ENCODE measurements at regions not wholly inside any gene's neighbourhood (a gene's known extent, or its start where the extent isn't known, plus 50 kb on each side); places are given as distances from the start of the nearest gene placed in this dataset.

DNA sequence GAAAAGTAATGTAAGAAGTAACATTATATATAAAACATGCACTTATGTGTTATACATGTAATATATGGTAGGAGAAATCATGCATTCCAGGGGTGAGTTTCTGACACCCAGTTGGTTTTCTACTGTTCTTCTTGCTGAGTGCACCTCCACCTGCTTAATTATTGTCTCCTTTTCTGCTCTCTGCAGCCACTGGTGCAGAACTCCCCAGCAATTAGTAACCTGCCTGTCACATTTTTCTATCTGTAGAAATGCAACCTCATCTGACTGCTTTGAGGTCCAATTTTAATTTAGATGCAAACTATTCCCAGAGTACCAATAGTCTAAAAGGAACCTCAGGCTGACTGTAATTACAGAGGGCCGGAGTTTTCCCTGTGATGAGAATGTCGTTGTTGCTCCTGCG lies 842.1 kb downstream of the AACS start:
- TF ChIP-seq POLR2A (IDR thresholded peaks at IDR 0.05), result no peak
- TF ChIP-seq, protein P1, sequence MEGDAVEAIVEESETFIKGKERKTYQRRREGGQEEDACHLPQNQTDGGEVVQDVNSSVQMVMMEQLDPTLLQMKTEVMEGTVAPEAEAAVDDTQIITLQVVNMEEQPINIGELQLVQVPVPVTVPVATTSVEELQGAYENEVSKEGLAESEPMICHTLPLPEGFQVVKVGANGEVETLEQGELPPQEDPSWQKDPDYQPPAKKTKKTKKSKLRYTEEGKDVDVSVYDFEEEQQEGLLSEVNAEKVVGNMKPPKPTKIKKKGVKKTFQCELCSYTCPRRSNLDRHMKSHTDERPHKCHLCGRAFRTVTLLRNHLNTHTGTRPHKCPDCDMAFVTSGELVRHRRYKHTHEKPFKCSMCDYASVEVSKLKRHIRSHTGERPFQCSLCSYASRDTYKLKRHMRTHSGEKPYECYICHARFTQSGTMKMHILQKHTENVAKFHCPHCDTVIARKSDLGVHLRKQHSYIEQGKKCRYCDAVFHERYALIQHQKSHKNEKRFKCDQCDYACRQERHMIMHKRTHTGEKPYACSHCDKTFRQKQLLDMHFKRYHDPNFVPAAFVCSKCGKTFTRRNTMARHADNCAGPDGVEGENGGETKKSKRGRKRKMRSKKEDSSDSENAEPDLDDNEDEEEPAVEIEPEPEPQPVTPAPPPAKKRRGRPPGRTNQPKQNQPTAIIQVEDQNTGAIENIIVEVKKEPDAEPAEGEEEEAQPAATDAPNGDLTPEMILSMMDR (IDR thresholded peaks at IDR 0.05), result no peak
